ENCODE measurements at regions not wholly inside any gene's neighbourhood (a gene's known extent, or its start where the extent isn't known, plus 50 kb on each side); places are given as distances from the start of the nearest gene placed in this dataset.

DNA sequence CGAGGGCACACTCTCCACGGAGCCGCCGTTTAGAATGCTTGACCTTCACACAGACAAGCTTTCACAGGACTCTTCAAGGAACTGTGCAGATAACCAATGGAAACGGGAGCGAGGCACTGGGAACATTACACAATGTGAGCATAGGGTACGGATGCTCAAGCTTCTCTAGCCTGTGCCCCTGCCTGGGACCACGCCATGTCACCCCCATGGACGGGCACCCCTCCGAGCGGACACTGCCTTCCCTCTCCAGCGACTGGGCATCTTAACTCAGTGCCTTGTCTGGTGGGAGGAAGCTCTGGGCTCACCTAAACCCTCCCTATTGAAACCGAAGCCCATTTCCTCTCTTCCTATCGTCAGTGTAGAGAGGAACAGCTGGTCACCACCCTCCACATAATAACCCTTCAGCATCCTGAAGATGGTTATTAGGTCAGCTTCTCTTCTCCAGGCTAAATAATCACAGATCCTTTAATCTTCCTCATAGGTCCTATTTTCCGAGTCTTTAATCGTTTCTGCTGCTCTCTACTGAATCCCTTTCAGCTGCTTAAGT, 626.7 kb downstream of the GALR1 start:
- no peak for TF ChIP-seq REST (IDR thresholded peaks at IDR 0.05; ENCODE audit: insufficient read depth in 1 of 2, low read depth in 2 of 2, low read length in 2 of 2)
- no peak for TF ChIP-seq SIN3A (IDR thresholded peaks at IDR 0.05; ENCODE audit: borderline replicate concordance, insufficient read depth, low read length)
- no peak for TF ChIP-seq FOXP2 (optimal IDR thresholded peaks at IDR 0.05; ENCODE audit: borderline replicate concordance, extremely low read depth, extremely low read length, insufficient read depth)
- TF ChIP-seq TAF1 (IDR thresholded peaks at IDR 0.05; ENCODE audit: borderline replicate concordance, insufficient read depth, low read length) = no peak
- TF ChIP-seq POLR2AphosphoS5 (IDR thresholded peaks at IDR 0.05; ENCODE audit: low read depth, low read length) = no peak

DNA sequence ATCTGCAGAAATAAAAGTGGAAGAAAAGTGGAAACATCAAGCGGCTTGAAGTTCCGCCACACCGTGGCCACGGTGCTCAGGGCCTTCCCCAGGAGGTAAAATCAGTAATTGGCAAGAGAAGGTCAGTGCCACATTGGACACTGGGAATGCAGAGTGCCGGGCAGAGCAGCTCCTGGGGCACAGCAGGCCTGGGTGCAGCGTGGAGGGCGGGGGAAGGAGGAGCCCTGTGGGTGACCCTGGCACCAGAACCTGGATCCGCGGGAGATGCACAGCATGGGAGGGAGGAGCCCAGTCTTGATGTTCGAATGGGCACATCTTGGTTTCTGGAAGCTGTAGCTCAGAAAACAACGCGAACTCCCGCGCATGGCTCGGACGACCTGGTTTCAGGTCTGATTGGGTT, 630.2 kb downstream of the GALR1 start:
- TF ChIP-seq TAF1 (IDR thresholded peaks at IDR 0.05; ENCODE audit: borderline replicate concordance, insufficient read depth, low read length) (no peak), REST (IDR thresholded peaks at IDR 0.05; ENCODE audit: insufficient read depth in 1 of 2, low read depth in 2 of 2, low read length in 2 of 2) (no peak)

GRCh38 chr18:77884454-77884853, 634.8 kb downstream of the GALR1 start:
- TF ChIP-seq SIN3A (IDR thresholded peaks at IDR 0.05; ENCODE audit: borderline replicate concordance, insufficient read depth, low read length) = no peak
- TF ChIP-seq FOXP2 (optimal IDR thresholded peaks at IDR 0.05; ENCODE audit: borderline replicate concordance, extremely low read depth, extremely low read length, insufficient read depth) = no peak
- TF ChIP-seq REST (IDR thresholded peaks at IDR 0.05; ENCODE audit: insufficient read depth in 1 of 2, low read depth in 2 of 2, low read length in 2 of 2) = no peak
- no peak for TF ChIP-seq TAF1 (IDR thresholded peaks at IDR 0.05; ENCODE audit: borderline replicate concordance, insufficient read depth, low read length)
- TF ChIP-seq POLR2AphosphoS5 (IDR thresholded peaks at IDR 0.05; ENCODE audit: low read depth, low read length) = no peak

- TF ChIP-seq SIN3A (IDR thresholded peaks at IDR 0.05; ENCODE audit: borderline replicate concordance, insufficient read depth, low read length) (no peak), POLR2AphosphoS5 (IDR thresholded peaks at IDR 0.05; ENCODE audit: low read depth, low read length) (no peak), TAF1 (IDR thresholded peaks at IDR 0.05; ENCODE audit: borderline replicate concordance, insufficient read depth, low read length) (no peak)
These were observed 644.4 kb downstream of the GALR1 start for GRCh38 chr18:77894060-77894459.

DNA sequence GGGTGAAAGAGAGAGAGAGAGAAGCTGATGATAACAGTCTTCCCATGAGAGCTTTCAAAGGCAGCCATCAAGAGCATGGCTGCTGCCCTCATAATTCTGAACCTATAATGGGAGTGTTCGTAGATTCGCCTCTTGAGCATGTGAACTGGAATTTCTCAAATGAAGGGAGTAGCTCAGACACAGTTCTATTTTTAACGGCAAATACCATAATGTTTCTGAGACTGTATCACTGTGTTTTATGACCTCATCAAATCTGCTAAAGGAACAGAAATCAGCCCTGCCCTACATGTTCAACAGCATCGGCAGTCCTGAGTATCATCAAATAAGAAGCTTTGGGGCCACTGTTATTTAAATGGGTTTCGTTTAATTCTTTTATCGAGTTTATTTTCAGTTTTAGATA, 645.6 kb downstream of the GALR1 start:
- TF ChIP-seq REST (IDR thresholded peaks at IDR 0.05; ENCODE audit: insufficient read depth in 1 of 2, low read depth in 2 of 2, low read length in 2 of 2) (no peak), TAF1 (IDR thresholded peaks at IDR 0.05; ENCODE audit: borderline replicate concordance, insufficient read depth, low read length) (no peak), FOXP2 (optimal IDR thresholded peaks at IDR 0.05; ENCODE audit: borderline replicate concordance, extremely low read depth, extremely low read length, insufficient read depth) (no peak), SIN3A (IDR thresholded peaks at IDR 0.05; ENCODE audit: borderline replicate concordance, insufficient read depth, low read length) (no peak), POLR2AphosphoS5 (IDR thresholded peaks at IDR 0.05; ENCODE audit: low read depth, low read length) (no peak)
